H1 (cell line): ENCODE measurements at regions not wholly inside any gene's neighbourhood (a gene's known extent, or its start where the extent isn't known, plus 50 kb on each side); places are given as distances from the start of the nearest gene placed in this dataset.

ENCODE experiments used
- CTCF ChIA-PET: fragments of 300-600 bp; sonication (Branson Sonifier 250); formaldehyde crosslinking; loops from one replicate; lab custom pipeline; 2021; ENCODE audit not compliant: partially characterized antibody; lab: Charles Lee
- POLR2A ChIA-PET: fragments of 300-600 bp; sonication (Branson Sonifier 250); formaldehyde crosslinking; loops from one replicate; lab custom pipeline; 2021; ENCODE audit warnings: inconsistent platforms; ENCODE audit not compliant: partially characterized antibody; lab: Charles Lee
- DNase-seq, 2 experiments: peaks; one replicate each; pipeline versions ENCODE4 v3.0.0 to v3.0.0-alpha.2; 2010 to 2022; ENCODE audit warnings: low spot score in 2 of 2, low read depth in 1 of 2, mixed read lengths in 1 of 2
- FAIRE-seq: peaks from 2 replicates; lab custom pipeline; 2011; peaks lifted over from hg19 to GRCh38; lab: Jason Lieb, UNC
- H2AFZ ChIP-seq: 2 replicates; pipeline ENCODE4 v1.8.1; 2012; ENCODE audit warnings: low read length, inconsistent platforms
- H2AK5ac ChIP-seq: 2 replicates; pipeline ENCODE4 v1.6.1; 2013; ENCODE audit warnings: low read depth, low read length
- H2BK120ac ChIP-seq: replicated peaks from 2 replicates; pipeline ENCODE3; 2013; ENCODE audit warnings: low read depth, low read length, inconsistent platforms
- H2BK12ac ChIP-seq: 2 replicates; pipeline ENCODE4 v1.6.1; 2013; ENCODE audit warnings: low read depth, low read length
- H2BK15ac ChIP-seq: 2 replicates; pipeline ENCODE4 v1.6.1; 2013; ENCODE audit warnings: low read length
- H2BK20ac ChIP-seq: 2 replicates; pipeline ENCODE4 v1.6.1; 2013; ENCODE audit warnings: low read length
- H2BK5ac ChIP-seq: 2 replicates; pipeline ENCODE4 v1.6.1; 2013; ENCODE audit warnings: low read depth, low read length
- H3K14ac ChIP-seq: 2 replicates; pipeline ENCODE4 v1.6.1; 2013; ENCODE audit warnings: inconsistent platforms; ENCODE audit not compliant: insufficient read length
- H3K18ac ChIP-seq: 2 replicates; pipeline ENCODE4 v1.6.1; 2013; ENCODE audit warnings: low read length; ENCODE audit errors: extremely low read depth
- H3K23ac ChIP-seq: 2 replicates; pipeline ENCODE4 v1.6.1; 2013; ENCODE audit warnings: inconsistent platforms; ENCODE audit not compliant: insufficient read length
- H3K23me2 ChIP-seq: 2 replicates; pipeline ENCODE4 v1.6.1; 2013; ENCODE audit warnings: low read depth, low read length
- H3K27ac ChIP-seq: 2 replicates; pipeline ENCODE4 v1.6.1; 2011; ENCODE audit warnings: low read depth, low read length, inconsistent platforms
- H3K27me3 ChIP-seq, 4 experiments: replicated peaks in 1 of 4; 1 replicate in 1 of 4; 2 replicates in 3 of 4; pipeline versions ENCODE4 v1.6.1 to v1.8.1; 2011 to 2013; ENCODE audit warnings: low read length in 3 of 4, mild to moderate bottlenecking in 3 of 4, inconsistent platforms in 2 of 4, mixed read lengths in 2 of 4, moderate library complexity in 1 of 4; ENCODE audit not compliant: control insufficient read depth in 3 of 4, insufficient read depth in 3 of 4; ENCODE audit errors: extremely low read depth in 1 of 4
- H3K36me3 ChIP-seq, 4 experiments: 2 replicates each; pipeline versions ENCODE4 v1.6.1 to v1.8.1; 2011 to 2013; ENCODE audit warnings: mild to moderate bottlenecking in 4 of 4, low read length in 3 of 4, moderate library complexity in 2 of 4, control low read depth in 1 of 4, inconsistent platforms in 1 of 4; ENCODE audit not compliant: insufficient read depth in 4 of 4, control insufficient read depth in 2 of 4
- H3K4ac ChIP-seq: replicated peaks from 2 replicates; pipeline ENCODE3; 2013; ENCODE audit warnings: low read length, low read depth, mixed read lengths, inconsistent platforms; ENCODE audit not compliant: insufficient read length
- H3K4me1 ChIP-seq, 4 experiments: replicated peaks in 1 of 4; 1 replicate in 1 of 4; 2 replicates in 3 of 4; pipeline versions ENCODE4 v1.6.1 to v1.8.1; 2011 to 2013; ENCODE audit warnings: low read length in 3 of 4, inconsistent platforms in 2 of 4, mixed read lengths in 1 of 4; ENCODE audit not compliant: insufficient read depth in 4 of 4, control insufficient read depth in 3 of 4
- H3K4me2 ChIP-seq, 2 experiments: 2 replicates each; pipeline versions ENCODE4 v1.6.1 to v1.8.1; 2011 to 2013; ENCODE audit warnings: low read depth in 2 of 2, low read length in 2 of 2, control low read depth in 1 of 2, inconsistent platforms in 1 of 2, mild to moderate bottlenecking in 1 of 2; ENCODE audit not compliant: insufficient read depth in 1 of 2
- H3K4me3 ChIP-seq, 4 experiments: fragments of 200-600, 300-600 bp in 1 of 4; sonication (generic), shearing (Covaris generic), sonication (Bioruptor Twin) in 1 of 4; 2 replicates each; pipeline versions ENCODE4 v1.5.1 to v1.8.1; 2011 to 2016; ENCODE audit warnings: low read length in 4 of 4, low read depth in 3 of 4, control low read depth in 2 of 4, inconsistent platforms in 2 of 4, mild to moderate bottlenecking in 2 of 4, mixed read lengths in 1 of 4, moderate library complexity in 1 of 4; ENCODE audit not compliant: insufficient read depth in 2 of 4; ENCODE audit errors: extremely low read depth in 1 of 4
- H3K56ac ChIP-seq: replicated peaks from 2 replicates; pipeline ENCODE3; 2013; ENCODE audit warnings: low read depth, mild to moderate bottlenecking, mixed read lengths, low read length, inconsistent platforms; ENCODE audit not compliant: insufficient read length
- H3K79me1 ChIP-seq: 2 replicates; pipeline ENCODE4 v1.6.1; 2013; ENCODE audit warnings: low read depth, low read length, control low read depth
- H3K79me2 ChIP-seq, 2 experiments: 2 replicates each; pipeline versions ENCODE4 v1.6.1 to v1.8.1; 2012 to 2013; ENCODE audit warnings: low read length in 2 of 2, mild to moderate bottlenecking in 2 of 2, inconsistent platforms in 1 of 2; ENCODE audit not compliant: insufficient read depth in 2 of 2, control insufficient read depth in 1 of 2
- H3K9ac ChIP-seq, 4 experiments: replicated peaks in 1 of 4; 1 replicate in 1 of 4; 2 replicates in 3 of 4; pipeline versions ENCODE4 v1.6.1 to v1.8.1; 2011 to 2013; ENCODE audit warnings: low read depth in 3 of 4, low read length in 3 of 4, control low read depth in 2 of 4, mild to moderate bottlenecking in 2 of 4, moderate library complexity in 2 of 4, inconsistent platforms in 1 of 4; ENCODE audit errors: extremely low read depth in 1 of 4
- H3K9me3 ChIP-seq, 2 experiments: 2 replicates each; pipeline versions ENCODE4 v1.6.1 to v1.8.1; 2012 to 2013; ENCODE audit warnings: mild to moderate bottlenecking in 2 of 2, moderate library complexity in 2 of 2, control low read depth in 1 of 2, inconsistent platforms in 1 of 2, low read depth in 1 of 2, low read length in 1 of 2, mixed read lengths in 1 of 2; ENCODE audit not compliant: insufficient read depth in 2 of 2
- H4K20me1 ChIP-seq, 2 experiments: replicated peaks in 1 of 2; 2 replicates each; pipeline versions ENCODE3 to v1.8.1; 2011 to 2013; ENCODE audit warnings: inconsistent platforms in 2 of 2, low read length in 2 of 2, mild to moderate bottlenecking in 1 of 2; ENCODE audit not compliant: insufficient read depth in 2 of 2, control insufficient read depth in 1 of 2
- H4K5ac ChIP-seq: 2 replicates; pipeline ENCODE4 v1.6.1; 2013; ENCODE audit warnings: low read length, low read depth, mixed read lengths, inconsistent platforms; ENCODE audit not compliant: insufficient read length
- H4K8ac ChIP-seq: 2 replicates; pipeline ENCODE4 v1.8.0; 2013; ENCODE audit warnings: mild to moderate bottlenecking, moderate library complexity, low read length, inconsistent platforms; ENCODE audit not compliant: insufficient read depth; ENCODE audit errors: extremely low read depth
- H4K91ac ChIP-seq: replicated peaks from 2 replicates; pipeline ENCODE3; 2013; ENCODE audit warnings: low read length, mixed read lengths, inconsistent platforms; ENCODE audit not compliant: insufficient read length
- ASH2L ChIP-seq: fragments of 200-600, 300-600 bp; sonication (generic); IDR thresholded peaks from one replicate; pipeline ENCODE4 v1.7.1; 2017; ENCODE audit warnings: low read length
- BACH1 ChIP-seq: IDR thresholded peaks from 2 replicates; pipeline ENCODE4 v1.6.1; 2012; ENCODE audit warnings: low read length, improper control_type of control experiment
- CEBPB ChIP-seq: IDR thresholded peaks from 2 replicates; pipeline ENCODE4 v1.6.1; 2012; ENCODE audit warnings: low read depth, low read length
- CREB1 ChIP-seq: IDR thresholded peaks from 2 replicates; pipeline ENCODE4 v1.6.1; 2012; ENCODE audit warnings: inconsistent platforms
- CTBP2 ChIP-seq: IDR thresholded peaks from 2 replicates; pipeline ENCODE4 v1.7.0; 2011; ENCODE audit warnings: borderline replicate concordance, mild to moderate bottlenecking, moderate library complexity, mixed read lengths, low read length; ENCODE audit not compliant: insufficient read depth, insufficient read length
- EZH2 ChIP-seq: fragments of 200-600 bp; sonication (generic); IDR thresholded peaks from 2 replicates; pipeline ENCODE4 v1.7.1; 2012; ENCODE audit warnings: low read depth, mild to moderate bottlenecking, moderate library complexity, low read length, inconsistent platforms; ENCODE audit not compliant: severe bottlenecking
- FOSL1 ChIP-seq: IDR thresholded peaks from 2 replicates; pipeline ENCODE4 v1.6.1; 2011; ENCODE audit warnings: mild to moderate bottlenecking, low read depth, low read length, moderate library complexity; ENCODE audit not compliant: insufficient read depth
- GABPA ChIP-seq: IDR thresholded peaks from 2 replicates; pipeline ENCODE4 v1.6.1; 2011; ENCODE audit warnings: mild to moderate bottlenecking, low read length, moderate library complexity, borderline replicate concordance; ENCODE audit not compliant: insufficient read depth
- HDAC6 ChIP-seq: IDR thresholded peaks from one replicate; pipeline ENCODE4 v1.7.1; 2012; ENCODE audit warnings: low read depth, mild to moderate bottlenecking, inconsistent platforms, low read length, moderate library complexity
- RAD21 ChIP-seq, 2 experiments: IDR thresholded peaks in 1 of 2; conservative IDR thresholded peaks in 1 of 2; 2 replicates each; pipeline ENCODE4 v1.6.1; 2011; ENCODE audit warnings: low read depth in 2 of 2, low read length in 2 of 2, improper control_type of control experiment in 1 of 2, inconsistent platforms in 1 of 2, mild to moderate bottlenecking in 1 of 2, moderate library complexity in 1 of 2
- RNF2 ChIP-seq: fragments of 200-900, 300-1000 bp; sonication (generic); IDR thresholded peaks from 2 replicates; pipeline ENCODE4 v1.7.1; 2016; ENCODE audit warnings: borderline replicate concordance, low read depth, mild to moderate bottlenecking, antibody characterized with exemption, low read length; ENCODE audit not compliant: poor library complexity, severe bottlenecking; ENCODE audit errors: missing control alignments
- SAP30 ChIP-seq: fragments of 300-600 bp; sonication (generic); IDR thresholded peaks from 2 replicates; pipeline ENCODE4 v1.7.1; 2012; ENCODE audit warnings: low read length, moderate library complexity, mild to moderate bottlenecking, inconsistent platforms; ENCODE audit not compliant: insufficient read depth, insufficient replicate concordance
- SIRT6 ChIP-seq: IDR thresholded peaks from one replicate; pipeline ENCODE4 v1.7.1; 2012; ENCODE audit warnings: low read length, inconsistent platforms
- SP4 ChIP-seq: IDR thresholded peaks from 2 replicates; pipeline ENCODE4 v1.6.1; 2012; ENCODE audit warnings: low read length, inconsistent platforms
- YY1 ChIP-seq: IDR thresholded peaks from 2 replicates; pipeline ENCODE4 v1.6.1; 2011; ENCODE audit warnings: low read depth, mild to moderate bottlenecking, low read length
- whole genome bisulfite sequencing, 2 experiments: shearing (Covaris generic) in 1 of 2; methylation state at CpG; one replicate each; pipeline versions ENCODE4 v1.1.6 to v1.1.7; 2013 to 2015; ENCODE audit warnings: low lambda C conversion rate in 2 of 2, mixed read lengths in 2 of 2, inconsistent platforms in 1 of 2, low coverage in 1 of 2, missing lambda C conversion rate in 1 of 2; ENCODE audit not compliant: insufficient replicate concordance in 2 of 2, insufficient coverage in 1 of 2, insufficient read length in 1 of 2; ENCODE audit errors: extremely low coverage in 1 of 2, missing lambda C conversion rate in 1 of 2; 5-methylcytosine and 5-hydroxymethylcytosine counted together

DNA sequence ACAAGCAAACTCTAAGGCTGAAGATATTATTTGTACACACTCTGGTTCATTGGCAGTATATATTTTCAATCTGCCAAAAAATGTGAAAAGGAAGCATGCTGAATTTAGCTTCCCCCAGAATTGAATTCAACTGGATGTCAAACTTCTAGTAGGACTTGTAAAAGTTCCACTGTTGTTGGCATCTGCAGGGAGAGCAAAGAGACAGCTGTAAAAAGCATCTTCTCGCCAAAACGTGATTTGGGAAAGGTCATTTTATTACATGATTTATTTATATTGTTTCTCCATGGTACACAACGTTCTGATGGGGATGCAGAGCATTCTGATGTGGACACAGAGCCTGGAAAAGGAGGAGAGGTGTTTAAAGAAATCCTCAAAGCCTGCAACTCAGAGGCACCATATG is 196.7 kb upstream of the ADAMTS9 start:
- no peaks in the 10 kb centered on the region for H3K9me3 ChIP-seq
- H3K9ac ChIP-seq = no peak overlapping the region
- no peak overlapping the region for H2AK5ac ChIP-seq
- H3K4me3 ChIP-seq = no peak overlapping the region
- no peaks in the 10 kb centered on the region for H3K36me3 ChIP-seq
- no peak overlapping the region for H2BK12ac ChIP-seq
- H4K91ac ChIP-seq = no peak overlapping the region
- ChIA-PET CTCF (interaction anchor here (1.2 kb wide), 1 partner anchor 139 kb away, joined by 3 read pairs; no protein-coding TSS in a partner anchor), POLR2A (no interaction called here)
- H3K56ac ChIP-seq = no peak overlapping the region
- no peaks in the 10 kb centered on the region for H3K23me2 ChIP-seq
- H2BK120ac ChIP-seq = no peak overlapping the region
- no peak overlapping the region for H3K23ac ChIP-seq
- no peak overlapping the region for H3K4ac ChIP-seq
- no peak overlapping the region for H2AFZ ChIP-seq
- H3K18ac ChIP-seq = no peak overlapping the region
- 89% methylated on average over 3 of the region's 3 CpGs; no CpG with 5 or more reads in 1 of the 2 experiments for WGBS, 2 experiments
- no peak overlapping the region for H3K27ac ChIP-seq
- no peak overlapping the region for H3K4me2 ChIP-seq
- no peaks in the 10 kb centered on the region for H4K20me1 ChIP-seq
- H4K5ac ChIP-seq = no peak overlapping the region
- H2BK15ac ChIP-seq = no peak overlapping the region
- H2BK20ac ChIP-seq = no peak overlapping the region
- no peak overlapping the region for H3K14ac ChIP-seq
- no peak overlapping the region for H4K8ac ChIP-seq
- no peaks in the 10 kb centered on the region for H3K79me2 ChIP-seq
- H2BK5ac ChIP-seq = no peak overlapping the region
- DNase-seq = no peak
- no peaks in the 10 kb centered on the region for H3K4me1 ChIP-seq
- H3K79me1 ChIP-seq = no peaks in the 10 kb centered on the region
- FAIRE-seq = no peak
- H3K27me3 ChIP-seq = no peaks in the 10 kb centered on the region
- TF ChIP-seq EZH2 (no peak), BACH1 (no peak), CTBP2 (no peak), FOSL1 (no peak), ASH2L (no peak), SP4 (no peak), RNF2 (no peak), SAP30 (no peak), GABPA (no peak), YY1 (no peak), SIRT6 (no peak), HDAC6 (no peak), CREB1 (no peak), CEBPB (no peak), RAD21 (IDR thresholded peaks at IDR 0.05 in 1 of 2, conservative IDR thresholded peaks at IDR 0.05 in 1 of 2; ENCODE audit: low read depth in 2 of 2, low read length in 2 of 2) (no peak)
